Endothelial cell of hepatic sinusoid (primary cell): ENCODE measurements at regions not wholly inside any gene's neighbourhood (a gene's known extent, or its start where the extent isn't known, plus 50 kb on each side); places are given as distances from the start of the nearest gene placed in this dataset.

Experiments
- in situ Hi-C: cut with HindIII; loops from 2 replicates; pipeline ENCODE4 v1.10.0; 2017; ENCODE audit warnings: low sequenced_read_pairs

GRCh38 chr4:180059216-180059881, 2183.9 kb upstream of the TENM3 start:
- in situ Hi-C loops: no loop called here

GRCh38 chr4:180060159-180060889, 2182.9 kb upstream of the TENM3 start:
- in situ Hi-C loops: no loop called here

- in situ Hi-C loops: no loop called here
Measured at GRCh38 chr4:180081072-180081471, 2162.1 kb upstream of the TENM3 start.

- in situ Hi-C loops: no loop called here
Measured at GRCh38 chr4:180084561-180084960, 2158.6 kb upstream of the TENM3 start.

GRCh38 chr4:180086480-180087190, 2156.6 kb upstream of the TENM3 start:
- in situ Hi-C loops: no loop called here

- in situ Hi-C loops: no loop called here
Measured at GRCh38 chr4:180098586-180098985, 2144.6 kb upstream of the TENM3 start.

- in situ Hi-C loops: no loop called here
Measured at GRCh38 chr4:180099957-180100356, 2143.2 kb upstream of the TENM3 start.

GRCh38 chr4:180100433-180101344, 2142.5 kb upstream of the TENM3 start:
- in situ Hi-C loops: no loop called here

- in situ Hi-C loops: no loop called here
Measured at GRCh38 chr4:180101348-180102083, 2141.7 kb upstream of the TENM3 start.

- in situ Hi-C loops: no loop called here
Measured at GRCh38 chr4:180103794-180104193, 2139.4 kb upstream of the TENM3 start.

- in situ Hi-C loops: no loop called here
Measured at GRCh38 chr4:180105362-180105761, 2137.8 kb upstream of the TENM3 start.

- in situ Hi-C loops: no loop called here
Measured at GRCh38 chr4:180106122-180106521, 2137.1 kb upstream of the TENM3 start.

GRCh38 chr4:180106997-180107396, 2136.2 kb upstream of the TENM3 start:
- in situ Hi-C loops: no loop called here

GRCh38 chr4:180116840-180117239, 2126.4 kb upstream of the TENM3 start:
- in situ Hi-C loops: no loop called here

- in situ Hi-C loops: no loop called here
Measured at GRCh38 chr4:180120068-180120467, 2123.1 kb upstream of the TENM3 start.

GRCh38 chr4:180134091-180134866, 2108.9 kb upstream of the TENM3 start:
- in situ Hi-C loops: no loop called here

GRCh38 chr4:180141734-180142133, 2101.5 kb upstream of the TENM3 start:
- in situ Hi-C loops: no loop called here

- in situ Hi-C loops: no loop called here
Measured at GRCh38 chr4:180148737-180149136, 2094.5 kb upstream of the TENM3 start.

GRCh38 chr4:180150818-180151217, 2092.4 kb upstream of the TENM3 start:
- in situ Hi-C loops: no loop called here
